Pancreas (tissue), 10 donors: ENCODE measurements at regions not wholly inside any gene's neighbourhood (a gene's known extent, or its start where the extent isn't known, plus 50 kb on each side); places are given as distances from the start of the nearest gene placed in this dataset.

Source experiments
- ATAC-seq, 4 donors: fragments of 200-7000 bp; cut with Tn5 transposase; one replicate each; pipeline versions ENCODE4 v1.8.0 to v1.9.1; 2020; ENCODE audit warnings: mild to moderate bottlenecking in 4 of 4, moderate library complexity in 4 of 4
- DNase-seq, 6 donors: peaks; one replicate each; pipeline ENCODE4 v3.0.0-alpha.2; 2020
- FAIRE-seq: peaks from 2 replicates; lab custom pipeline; 2012; peaks lifted over from hg19 to GRCh38; lab: Jason Lieb, UNC
- H3K27ac ChIP-seq, 4 donors: fragments of 200-600 bp; sonication (generic); 1 replicate in 3 of 4; 2 replicates in 1 of 4; pipeline versions ENCODE4 v1.5.0 to v1.8.0; 2020
- H3K27me3 ChIP-seq, 4 donors: fragments of 200-600 bp; one replicate each; pipeline ENCODE4 v1.8.0; 2021
- H3K36me3 ChIP-seq, 3 donors: fragments of 200-600 bp; sonication (generic) in 1 of 3; one replicate each; pipeline versions ENCODE4 v1.5.0 to v1.8.0; 2020 to 2021
- H3K4me1 ChIP-seq, 3 donors: fragments of 200-600 bp; one replicate each; pipeline ENCODE4 v1.8.0; 2021
- H3K4me3 ChIP-seq, 4 donors: fragments of 200-600 bp; sonication (generic) in 2 of 4; one replicate each; pipeline versions ENCODE4 v1.5.0 to v1.8.0; 2020 to 2021
- H3K9me3 ChIP-seq, 4 donors: fragments of 200-600 bp; one replicate each; pipeline ENCODE4 v1.8.0; 2021
- WGBS, 2 donors: extraction: QIAGEN DNeasy Blood & Tissue Kit; methylation state at CpG; one replicate each; pipeline ENCODE4 v1.1.7; 2013; 5-methylcytosine and 5-hydroxymethylcytosine counted together
- intact Hi-C, 3 donors: fragments of 100-400 bp; cut with DNase I; formaldehyde crosslinking; loops; one replicate each; pipeline versions ENCODE4 v1.11.1 to v1.14.2; 2022
- TF ChIP-seq, protein P1 (sequence below), 4 donors: fragments of 200-600 bp; sonication (generic) in 3 of 4; IDR thresholded peaks; one replicate each; pipeline versions ENCODE4 v1.5.0 to v1.8.0; 2021; ENCODE audit warnings: antibody characterized with exemption in 4 of 4
- donor health status: healthy with polysubstance abuse.
- donor health status: DM: no; HTN: no; CAD: no; lungs with moderate emphysema.
- donor health status: DM: no; HTN: no; CAD: no.
- donor health status: control.
- donor health status: control.
- donor health status: Bipolar disorder and iron deficiency.
- donor health status: DM: yes; HTN: yes; CAD: no.
- donor health status: DM: no; HTN: no; CAD: no.
- donor health status: DM: no; HTN: no; CAD: no.
- donor health status: DM: yes; HTN: yes; CAD: no.

DNA sequence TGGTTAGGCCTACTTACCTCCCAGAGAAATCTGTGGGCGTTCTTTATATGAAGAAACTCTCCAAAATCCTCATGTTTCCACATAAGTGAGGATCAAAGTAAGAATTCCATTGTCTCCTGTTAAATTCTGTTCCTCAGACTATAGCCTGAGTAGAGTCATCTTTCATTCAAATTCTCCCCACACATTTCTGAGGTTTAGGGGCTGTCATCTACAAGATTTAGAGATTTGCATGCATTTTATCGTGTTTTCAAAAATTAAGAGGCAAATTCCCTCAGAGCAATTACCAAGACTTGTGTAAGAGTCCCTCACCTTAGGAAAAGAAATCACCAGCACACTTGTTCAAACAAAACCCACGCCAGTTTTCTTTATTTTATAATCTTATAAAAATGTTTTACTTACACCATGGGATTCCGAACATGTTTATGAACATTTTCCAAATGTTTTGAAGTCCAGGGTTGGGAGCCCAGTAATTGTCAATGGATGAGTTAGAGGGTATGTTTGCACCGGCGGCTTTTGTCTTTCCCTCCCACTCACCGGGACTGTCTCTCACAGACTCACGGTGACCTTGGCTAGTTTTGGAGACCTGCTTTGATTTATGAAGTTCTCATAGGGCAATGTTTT is 367.6 kb downstream of the ENC1 start:
- H3K36me3 ChIP-seq = no peaks in the 10 kb centered on the region
- intact Hi-C loops = no loop called here
- no peaks in the 10 kb centered on the region for H3K27me3 ChIP-seq
- FAIRE-seq (no peak), DNase-seq (no peak), ATAC-seq (peak; percentile 47 to 81 (median 59))
- TF ChIP-seq, protein P1, sequence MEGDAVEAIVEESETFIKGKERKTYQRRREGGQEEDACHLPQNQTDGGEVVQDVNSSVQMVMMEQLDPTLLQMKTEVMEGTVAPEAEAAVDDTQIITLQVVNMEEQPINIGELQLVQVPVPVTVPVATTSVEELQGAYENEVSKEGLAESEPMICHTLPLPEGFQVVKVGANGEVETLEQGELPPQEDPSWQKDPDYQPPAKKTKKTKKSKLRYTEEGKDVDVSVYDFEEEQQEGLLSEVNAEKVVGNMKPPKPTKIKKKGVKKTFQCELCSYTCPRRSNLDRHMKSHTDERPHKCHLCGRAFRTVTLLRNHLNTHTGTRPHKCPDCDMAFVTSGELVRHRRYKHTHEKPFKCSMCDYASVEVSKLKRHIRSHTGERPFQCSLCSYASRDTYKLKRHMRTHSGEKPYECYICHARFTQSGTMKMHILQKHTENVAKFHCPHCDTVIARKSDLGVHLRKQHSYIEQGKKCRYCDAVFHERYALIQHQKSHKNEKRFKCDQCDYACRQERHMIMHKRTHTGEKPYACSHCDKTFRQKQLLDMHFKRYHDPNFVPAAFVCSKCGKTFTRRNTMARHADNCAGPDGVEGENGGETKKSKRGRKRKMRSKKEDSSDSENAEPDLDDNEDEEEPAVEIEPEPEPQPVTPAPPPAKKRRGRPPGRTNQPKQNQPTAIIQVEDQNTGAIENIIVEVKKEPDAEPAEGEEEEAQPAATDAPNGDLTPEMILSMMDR (IDR thresholded peaks at IDR 0.05) = no peak
- 22 to 28% methylated on average over 8 of the region's 8 CpGs for WGBS, 2 donors
- no peak overlapping the region for H3K4me3 ChIP-seq
- H3K4me1 ChIP-seq = peaks cover 8 to 15% (median 9%) of the 10 kb centered on the region in 3 donors
- H3K27ac ChIP-seq = no peak overlapping the region
- no peaks in the 10 kb centered on the region for H3K9me3 ChIP-seq

DNA sequence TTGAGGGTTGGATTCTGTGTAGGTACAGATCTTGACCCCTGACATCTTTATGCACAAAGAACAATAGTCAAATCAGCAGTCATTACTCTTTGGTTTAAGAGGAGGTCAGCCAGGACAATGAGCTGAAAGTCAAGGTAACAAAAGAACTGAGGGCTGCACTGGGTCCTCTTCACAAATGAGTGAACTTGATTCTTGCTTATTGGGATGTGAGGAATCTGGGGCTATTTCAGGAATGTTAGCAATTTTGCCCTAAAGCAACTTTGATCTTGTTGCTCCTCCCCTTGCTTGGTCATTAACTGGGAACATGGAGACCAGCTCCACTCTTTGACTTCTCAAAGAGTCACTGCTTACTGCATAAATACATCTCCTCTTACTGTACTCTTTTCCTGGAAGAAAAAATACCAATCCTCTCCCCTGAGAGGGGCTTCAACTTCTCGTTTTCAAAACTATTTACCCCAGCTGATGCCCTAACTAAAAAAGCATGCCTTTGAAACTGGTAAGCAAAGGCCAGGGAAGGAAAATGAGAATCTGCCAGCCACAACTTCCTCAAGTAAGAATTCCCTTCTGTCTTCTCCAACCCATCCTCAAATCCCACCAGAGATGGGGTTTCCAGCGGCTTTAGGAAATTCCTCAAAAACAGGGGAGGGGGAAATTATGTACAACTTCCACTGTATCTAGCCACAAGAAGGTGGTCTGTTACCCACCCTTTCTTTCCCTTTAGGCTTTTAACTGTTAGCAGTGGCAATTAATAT is 368.3 kb downstream of the ENC1 start:
- intact Hi-C loops = no loop called here
- DNase-seq (no peak), FAIRE-seq (no peak), ATAC-seq (no peak)
- Histone ChIP-seq H3K4me1 (peaks cover 8 to 15% (median 9%) of the 10 kb centered on the region in 3 donors), H3K27ac (no peak overlapping the region), H3K36me3 (no peaks in the 10 kb centered on the region), H3K27me3 (no peaks in the 10 kb centered on the region), H3K9me3 (no peaks in the 10 kb centered on the region), H3K4me3 (no peak overlapping the region)
- WGBS, 2 donors = 72 to 90% methylated on average over 2 of the region's 2 CpGs
- TF ChIP-seq, protein P1 (IDR thresholded peaks at IDR 0.05) = no peak

DNA sequence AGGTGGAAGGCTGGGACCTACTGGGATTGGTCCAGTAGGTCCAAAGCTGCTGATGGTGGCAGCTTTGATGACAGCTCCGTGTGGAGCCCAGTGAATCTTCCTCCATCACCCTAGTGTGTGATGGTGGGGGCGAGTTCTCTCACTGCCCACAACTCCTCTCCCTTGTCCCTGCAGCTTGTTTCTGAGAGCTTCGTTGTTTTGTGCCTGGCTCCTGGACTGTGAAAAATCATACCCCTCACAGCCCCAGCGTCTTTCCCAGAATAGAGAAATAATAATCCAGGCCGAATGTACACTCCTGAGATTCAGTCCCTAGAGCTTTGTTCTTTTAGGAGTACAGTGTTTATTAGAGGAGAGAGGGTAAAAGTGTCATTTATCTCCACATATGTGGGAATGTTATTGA is 372.2 kb downstream of the ENC1 start:
- Histone ChIP-seq H3K27me3 (no peaks in the 10 kb centered on the region), H3K27ac (no peak overlapping the region), H3K36me3 (no peaks in the 10 kb centered on the region), H3K4me3 (no peak overlapping the region), H3K9me3 (no peaks in the 10 kb centered on the region), H3K4me1 (peaks cover 2 to 14% (median 13%) of the 10 kb centered on the region in 3 donors)
- TF ChIP-seq, protein P1 (IDR thresholded peaks at IDR 0.05) = no peak
- no peak for ATAC-seq
- no peak for DNase-seq
- WGBS, 2 donors = 95% methylated on average over 5 of the region's 5 CpGs
- intact Hi-C loops = no loop called here
- no peak for FAIRE-seq

GRCh38 chr5:74266836-74267235 is 373.7 kb downstream of the ENC1 start:
- intact Hi-C loops = no loop called here
- no peaks in the 10 kb centered on the region for H3K9me3 ChIP-seq
- TF ChIP-seq, protein P1 (IDR thresholded peaks at IDR 0.05) = no peak
- DNase-seq = no peak
- no peaks in the 10 kb centered on the region for H3K27me3 ChIP-seq
- no peak overlapping the region for H3K27ac ChIP-seq
- H3K36me3 ChIP-seq = no peaks in the 10 kb centered on the region
- 82 to 92% methylated on average over 5 of the region's 5 CpGs for WGBS, 2 donors
- FAIRE-seq = no peak
- H3K4me3 ChIP-seq = no peak overlapping the region
- no peak for ATAC-seq
- H3K4me1 ChIP-seq = peaks cover under 1 to 10% (median 9%) of the 10 kb centered on the region in 3 donors

GRCh38 chr5:74266132-74266531 is 374.4 kb downstream of the ENC1 start:
- no peak overlapping the region for H3K4me3 ChIP-seq
- no peaks in the 10 kb centered on the region for H3K9me3 ChIP-seq
- DNase-seq (no peak), ATAC-seq (peak; percentile 47 to 68 (median 66)), FAIRE-seq (no peak)
- H3K27me3 ChIP-seq = no peaks in the 10 kb centered on the region
- H3K27ac ChIP-seq = peak overlapping the region in 1 of 4 donors; percentile 14
- H3K36me3 ChIP-seq = no peaks in the 10 kb centered on the region
- H3K4me1 ChIP-seq = peaks cover 8 to 14% (median 12%) of the 10 kb centered on the region in 3 donors
- intact Hi-C loops = no loop called here
- 34 to 39% methylated on average over 2 of the region's 2 CpGs for WGBS, 2 donors
- TF ChIP-seq, protein P1 (IDR thresholded peaks at IDR 0.05) = no peak
